HPDE6-E6E7 (cell line): ENCODE measurements at regions not wholly inside any gene's neighbourhood (a gene's known extent, or its start where the extent isn't known, plus 50 kb on each side); places are given as distances from the start of the nearest gene placed in this dataset.

Experiments
- DNase-seq: peaks from one replicate; pipeline ENCODE4 v3.0.0; 2011; ENCODE audit warnings: missing footprints; ENCODE audit errors: extremely low spot score

GRCh38 chr20:50242548-50242862 lies 51.9 kb downstream of the CEBPB start:
- DNase-seq: no peak

- DNase-seq: no peak
These were observed 52.4 kb downstream of the CEBPB start for GRCh38 chr20:50242863-50243609.

- DNase-seq: no peak
These were observed 53.2 kb downstream of the CEBPB start for GRCh38 chr20:50243610-50244351.

- DNase-seq: no peak
These were observed 53.9 kb downstream of the CEBPB start for GRCh38 chr20:50244352-50245149.

GRCh38 chr20:50245498-50246366 lies 55.1 kb downstream of the CEBPB start:
- DNase-seq: no peak

GRCh38 chr20:50246367-50247195 lies 56.0 kb downstream of the CEBPB start:
- no peak for DNase-seq

GRCh38 chr20:50247196-50248094 lies 56.8 kb downstream of the CEBPB start:
- no peak for DNase-seq

- DNase-seq: no peak
These were observed 57.5 kb downstream of the CEBPB start for GRCh38 chr20:50248104-50248641.

- no peak for DNase-seq
These were observed 59.1 kb downstream of the CEBPB start for GRCh38 chr20:50249447-50250388.

GRCh38 chr20:50250679-50251382 lies 60.2 kb downstream of the CEBPB start:
- no peak for DNase-seq

GRCh38 chr20:50251383-50251748 lies 60.7 kb downstream of the CEBPB start:
- DNase-seq: no peak

GRCh38 chr20:50251992-50252511 lies 61.4 kb downstream of the CEBPB start:
- no peak for DNase-seq

GRCh38 chr20:50252701-50253100 lies 62.1 kb downstream of the CEBPB start:
- no peak for DNase-seq

GRCh38 chr20:50253101-50253500 lies 62.5 kb downstream of the CEBPB start:
- DNase-seq: no peak

GRCh38 chr20:50254466-50255079 lies 63.9 kb downstream of the CEBPB start:
- no peak for DNase-seq

GRCh38 chr20:50256577-50256976 lies 65.9 kb downstream of the CEBPB start:
- no peak for DNase-seq

- no peak for DNase-seq
These were observed 67.2 kb downstream of the CEBPB start for GRCh38 chr20:50257860-50258259.
